SU-DHL-6 (cell line): ENCODE measurements at regions not wholly inside any gene's neighbourhood (a gene's known extent, or its start where the extent isn't known, plus 50 kb on each side); places are given as distances from the start of the nearest gene placed in this dataset.
"Not testable (repeated sequence)": the region's sequence is repeated elsewhere in the genome, so short reads cannot be mapped to it uniquely, and the experiment has no call there.

Experiments used
- H2AFZ ChIP-seq: fragments of 200-600 bp; sonication (generic); 2 replicates; pipeline ENCODE4 v1.6.1; 2014; ENCODE audit warnings: low read depth, mild to moderate bottlenecking, moderate library complexity, mixed read lengths, antibody characterized with exemption, low read length; ENCODE audit not compliant: severe bottlenecking
- H3F3A ChIP-seq: fragments of 200-600 bp; shearing (Covaris generic); 2 replicates; pipeline ENCODE4 v1.6.0; 2016; ENCODE audit warnings: antibody characterized with exemption, mild to moderate bottlenecking; ENCODE audit not compliant: insufficient read depth
- H3K27ac ChIP-seq: fragments of 200-600 bp; sonication (generic); 2 replicates; pipeline ENCODE4 v1.5.1; 2016; ENCODE audit warnings: low read depth, mild to moderate bottlenecking, low read length, moderate library complexity, mixed read lengths
- H3K27me3 ChIP-seq: fragments of 200-600 bp; sonication (generic), shearing (Covaris generic); 2 replicates; pipeline ENCODE4 v1.6.0; 2014; ENCODE audit warnings: mild to moderate bottlenecking, low read length
- H3K36me3 ChIP-seq: fragments of 200-600 bp; sonication (generic); 2 replicates; pipeline ENCODE4 v1.6.1; 2014; ENCODE audit warnings: mild to moderate bottlenecking, low read length, mixed read lengths
- H3K4me2 ChIP-seq: fragments of 300-600, 200-600 bp; shearing (Covaris generic), sonication (generic); 2 replicates; pipeline ENCODE4 v1.6.0; 2014; ENCODE audit warnings: low read length, low read depth, mild to moderate bottlenecking; ENCODE audit not compliant: poor library complexity, severe bottlenecking
- H3K4me3 ChIP-seq: fragments of 200-600 bp; sonication (generic); 2 replicates; pipeline ENCODE4 v1.5.1; 2014; ENCODE audit warnings: antibody characterized with exemption, low read length, mild to moderate bottlenecking, mixed read lengths; ENCODE audit not compliant: insufficient read depth, poor library complexity, severe bottlenecking
- H3K79me2 ChIP-seq: fragments of 200-600 bp; sonication (generic); 2 replicates; pipeline ENCODE4 v1.6.1; 2014; ENCODE audit warnings: mild to moderate bottlenecking, low read length, moderate library complexity; ENCODE audit not compliant: insufficient read depth
- H3K9ac ChIP-seq: fragments of 200-600 bp; sonication (generic); 2 replicates; pipeline ENCODE4 v1.7.0; 2014; ENCODE audit warnings: mild to moderate bottlenecking, low read length
- H3K9me2 ChIP-seq: fragments of 200-600 bp; sonication (generic); replicated peaks from 2 replicates; pipeline ENCODE4 v1.6.1; 2014; ENCODE audit warnings: low read length; ENCODE audit not compliant: insufficient read depth
- H3K9me3 ChIP-seq: fragments of 200-600 bp; sonication (generic); 2 replicates; pipeline ENCODE4 v1.6.1; 2014; ENCODE audit warnings: low read length, mixed read lengths; ENCODE audit not compliant: insufficient read depth
- H4K20me1 ChIP-seq: fragments of 200-600 bp; sonication (generic); 2 replicates; pipeline ENCODE4 v1.6.1; 2014; ENCODE audit warnings: low read depth, mild to moderate bottlenecking, antibody characterized with exemption, low read length, moderate library complexity, mixed read lengths
- CTCF ChIP-seq: fragments of 200-600 bp; sonication (generic); IDR thresholded peaks from one replicate; pipeline ENCODE4 v1.5.1; 2017; ENCODE audit warnings: antibody characterized with exemption, mild to moderate bottlenecking, low read length, moderate library complexity; ENCODE audit not compliant: insufficient read depth, poor library complexity, severe bottlenecking
- EZH2phosphoT487 ChIP-seq: fragments of 200-600 bp; sonication (generic), shearing (Covaris generic); conservative IDR thresholded peaks from 2 replicates; pipeline ENCODE4 v1.6.1; 2018; ENCODE audit warnings: mild to moderate bottlenecking, antibody characterized with exemption, low read length, moderate library complexity, mixed read lengths

GRCh38 chr12:78278706-78279190 is 448.1 kb downstream of the NAV3 start:
- H3K9ac ChIP-seq, result no peak overlapping the region
- H3K4me2 ChIP-seq, result no peak overlapping the region
- no peaks in the 10 kb centered on the region for H3K79me2 ChIP-seq
- H3K36me3 ChIP-seq, result no peaks in the 10 kb centered on the region
- no peak overlapping the region for H3K4me3 ChIP-seq
- H2AFZ ChIP-seq, result no peak overlapping the region
- H3K9me3 ChIP-seq, result no peaks in the 10 kb centered on the region
- H3K27me3 ChIP-seq, result no peaks in the 10 kb centered on the region
- H4K20me1 ChIP-seq, result no peaks in the 10 kb centered on the region
- no peak overlapping the region for H3K27ac ChIP-seq
- no peaks in the 10 kb centered on the region for H3F3A ChIP-seq
- TF ChIP-seq EZH2phosphoT487, result no peak
- TF ChIP-seq CTCF, result no peak
- no peaks in the 10 kb centered on the region for H3K9me2 ChIP-seq

DNA sequence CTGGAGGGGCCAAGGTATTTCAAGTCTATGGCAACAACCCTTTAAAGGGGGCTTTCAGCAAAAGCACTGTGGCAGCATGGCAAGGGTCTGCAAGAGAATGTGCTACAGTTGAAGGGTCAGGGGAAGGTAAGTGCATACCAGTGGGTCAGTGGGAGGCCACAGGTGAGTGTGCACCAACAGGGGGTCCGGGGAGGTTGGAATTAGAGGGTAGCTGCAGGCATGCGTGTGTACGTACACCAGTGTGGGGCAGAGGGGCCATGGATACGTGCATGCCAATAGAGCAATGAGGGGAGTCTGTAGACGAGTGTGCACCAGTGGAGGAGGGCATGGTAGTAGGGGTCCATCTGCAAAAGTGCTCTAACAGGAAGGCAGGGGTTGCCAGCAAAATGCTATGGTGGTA is 448.9 kb downstream of the NAV3 start:
- Histone ChIP-seq H3K9me3 (no peaks in the 10 kb centered on the region), H4K20me1 (no peaks in the 10 kb centered on the region), H3K27me3 (no peaks in the 10 kb centered on the region), H2AFZ (no peak overlapping the region), H3K27ac (no peak overlapping the region), H3K36me3 (no peaks in the 10 kb centered on the region), H3K4me3 (no peak overlapping the region), H3K79me2 (no peaks in the 10 kb centered on the region), H3K9ac (no peak overlapping the region), H3F3A (no peaks in the 10 kb centered on the region), H3K9me2 (no peaks in the 10 kb centered on the region), H3K4me2 (no peak overlapping the region)
- TF ChIP-seq EZH2phosphoT487, result no peak
- TF ChIP-seq CTCF, result no peak

DNA sequence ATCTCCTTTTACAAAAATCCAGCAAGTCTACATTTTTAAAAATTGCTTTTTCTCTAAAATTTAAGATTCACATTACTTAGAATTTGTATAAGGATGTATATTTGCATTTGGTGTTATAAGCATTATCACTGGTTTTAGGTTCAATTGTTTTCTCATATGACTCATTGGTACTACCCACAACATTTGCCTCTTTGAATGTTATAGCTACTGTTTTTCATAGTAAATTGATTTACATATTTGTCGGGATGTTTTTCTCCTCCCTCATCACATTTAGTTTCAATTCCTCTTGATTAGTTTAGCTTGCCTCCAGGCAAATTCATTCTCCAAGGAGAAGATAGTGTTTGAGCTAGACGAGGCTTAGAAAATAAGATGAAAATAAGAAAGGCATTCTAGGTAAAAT is 450.4 kb downstream of the NAV3 start:
- not testable (repeated sequence) for H3K79me2 ChIP-seq, H3K27me3 ChIP-seq, H3F3A ChIP-seq, H2AFZ ChIP-seq, H3K4me3 ChIP-seq, H3K9me2 ChIP-seq, H3K9me3 ChIP-seq, H4K20me1 ChIP-seq, H3K9ac ChIP-seq, H3K4me2 ChIP-seq, H3K36me3 ChIP-seq, H3K27ac ChIP-seq

DNA sequence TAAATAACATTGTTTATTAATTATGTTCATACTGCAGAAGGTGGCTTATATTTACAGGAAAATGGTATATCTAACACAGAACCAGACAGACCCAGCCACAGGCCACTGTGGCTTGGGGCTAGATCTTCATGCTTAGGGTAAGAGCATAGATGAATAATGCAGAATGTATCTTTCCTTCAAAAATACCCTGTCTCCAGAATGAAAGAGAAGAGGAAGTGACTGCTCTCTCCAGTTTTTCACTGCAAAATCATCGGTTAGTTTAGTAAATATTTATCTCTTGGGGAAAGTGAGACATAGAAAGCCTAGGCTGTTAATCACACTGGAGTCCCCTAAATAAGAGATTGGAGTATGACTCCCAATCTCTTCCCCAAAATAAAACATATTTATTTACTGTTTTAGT is 453.7 kb downstream of the NAV3 start:
- Histone ChIP-seq H3F3A (no peaks in the 10 kb centered on the region), H4K20me1 (no peaks in the 10 kb centered on the region), H2AFZ (no peak overlapping the region), H3K9me2 (no peaks in the 10 kb centered on the region), H3K36me3 (no peaks in the 10 kb centered on the region), H3K79me2 (no peaks in the 10 kb centered on the region), H3K9me3 (no peaks in the 10 kb centered on the region), H3K4me2 (no peak overlapping the region), H3K4me3 (no peak overlapping the region), H3K27me3 (no peaks in the 10 kb centered on the region), H3K27ac (no peak overlapping the region), H3K9ac (no peak overlapping the region)
- no peak for TF ChIP-seq EZH2phosphoT487
- TF ChIP-seq CTCF, result no peak
